ENCODE measurements at regions not wholly inside any gene's neighbourhood (a gene's known extent, or its start where the extent isn't known, plus 50 kb on each side); places are given as distances from the start of the nearest gene placed in this dataset.

- Mint-ChIP-seq H3K36me3 (no peaks in the 10 kb centered on the region), H3K9me3 (peaks cover 2 to 6% of the 10 kb centered on the region in 2 donors), H3K27ac (no peak overlapping the region), H3K4me1 (no peaks in the 10 kb centered on the region), H3K4me3 (no peak overlapping the region), H3K27me3 (ENCODE audit: low read depth in 2 of 2) (no peaks in the 10 kb centered on the region)
- H3K27ac ChIP-seq (ENCODE audit: low read length), result no peak overlapping the region
- H3K9me3 ChIP-seq (ENCODE audit: control insufficient read depth, insufficient read depth, low read length), result no peaks in the 10 kb centered on the region
- no peak for DNase-seq
- intact Hi-C loops (cut with micrococcal nuclease), result no loop called here
- ATAC-seq, result no peak
- TF ChIP-seq CTCF (IDR thresholded peaks at IDR 0.05), result no peak
- 47% methylated on average over 2 of the region's 2 CpGs for WGBS (ENCODE audit: insufficient coverage)
- H3K36me3 ChIP-seq (ENCODE audit: control insufficient read depth, insufficient read depth, low read length), result no peaks in the 10 kb centered on the region
- H3K4me3 ChIP-seq (ENCODE audit: low read length), result no peak overlapping the region
- no peaks in the 10 kb centered on the region for H3K4me1 ChIP-seq (ENCODE audit: control insufficient read depth, insufficient read depth, low read length)
- no peaks in the 10 kb centered on the region for H3K27me3 ChIP-seq (ENCODE audit: control insufficient read depth, insufficient read depth, low read length)
Measured at GRCh38 chr3:5731100-5731499, 543.6 kb downstream of the EDEM1 start.

- H3K27me3 ChIP-seq (ENCODE audit: control insufficient read depth, insufficient read depth, low read length), result no peaks in the 10 kb centered on the region
- peaks cover 2 to 6% of the 10 kb centered on the region in 2 donors for H3K9me3 Mint-ChIP-seq
- H3K9me3 ChIP-seq (ENCODE audit: control insufficient read depth, insufficient read depth, low read length), result no peaks in the 10 kb centered on the region
- H3K4me3 Mint-ChIP-seq, result no peak overlapping the region
- H3K36me3 Mint-ChIP-seq, result no peaks in the 10 kb centered on the region
- H3K27ac ChIP-seq (ENCODE audit: low read length), result no peak overlapping the region
- no peaks in the 10 kb centered on the region for H3K36me3 ChIP-seq (ENCODE audit: control insufficient read depth, insufficient read depth, low read length)
- no peak for ATAC-seq
- intact Hi-C loops (cut with micrococcal nuclease), result no loop called here
- no peak for TF ChIP-seq CTCF (IDR thresholded peaks at IDR 0.05)
- no peak overlapping the region for H3K4me3 ChIP-seq (ENCODE audit: low read length)
- no peaks in the 10 kb centered on the region for H3K27me3 Mint-ChIP-seq (ENCODE audit: low read depth in 2 of 2)
- no peak overlapping the region for H3K27ac Mint-ChIP-seq
- WGBS (ENCODE audit: insufficient coverage), result no CpG with 5 or more reads among the region's 2 CpGs
- DNase-seq, result no peak
- no peaks in the 10 kb centered on the region for H3K4me1 ChIP-seq (ENCODE audit: control insufficient read depth, insufficient read depth, low read length)
- no peaks in the 10 kb centered on the region for H3K4me1 Mint-ChIP-seq
Measured at GRCh38 chr3:5732081-5732480, 544.6 kb downstream of the EDEM1 start.

GRCh38 chr3:5733995-5734394 is 546.5 kb downstream of the EDEM1 start:
- no peak overlapping the region for H3K4me3 ChIP-seq (ENCODE audit: low read length)
- no peaks in the 10 kb centered on the region for H3K27me3 Mint-ChIP-seq (ENCODE audit: low read depth in 2 of 2)
- no peaks in the 10 kb centered on the region for H3K4me1 ChIP-seq (ENCODE audit: control insufficient read depth, insufficient read depth, low read length)
- intact Hi-C loops (cut with micrococcal nuclease), result no loop called here
- ATAC-seq (no peak), DNase-seq (no peak)
- no peaks in the 10 kb centered on the region for H3K36me3 Mint-ChIP-seq
- no peaks in the 10 kb centered on the region for H3K27me3 ChIP-seq (ENCODE audit: control insufficient read depth, insufficient read depth, low read length)
- H3K9me3 ChIP-seq (ENCODE audit: control insufficient read depth, insufficient read depth, low read length), result no peaks in the 10 kb centered on the region
- H3K4me3 Mint-ChIP-seq, result no peak overlapping the region
- H3K36me3 ChIP-seq (ENCODE audit: control insufficient read depth, insufficient read depth, low read length), result no peaks in the 10 kb centered on the region
- no peak for TF ChIP-seq CTCF (IDR thresholded peaks at IDR 0.05)
- H3K9me3 Mint-ChIP-seq, result peaks cover 3% of the 10 kb centered on the region in 2 donors
- no peaks in the 10 kb centered on the region for H3K4me1 Mint-ChIP-seq
- H3K27ac ChIP-seq (ENCODE audit: low read length), result no peak overlapping the region
- WGBS (ENCODE audit: insufficient coverage), result 85% methylated on average over 4 of the region's 4 CpGs
- no peak overlapping the region for H3K27ac Mint-ChIP-seq

- no peak for DNase-seq
- no peaks in the 10 kb centered on the region for H3K4me1 ChIP-seq (ENCODE audit: control insufficient read depth, insufficient read depth, low read length)
- no peak for ATAC-seq
- no peak for TF ChIP-seq CTCF (IDR thresholded peaks at IDR 0.05)
- Mint-ChIP-seq H3K27me3 (ENCODE audit: low read depth in 2 of 2) (no peaks in the 10 kb centered on the region), H3K36me3 (no peaks in the 10 kb centered on the region), H3K4me1 (no peaks in the 10 kb centered on the region), H3K4me3 (no peak overlapping the region), H3K9me3 (peaks cover 3 to 5% of the 10 kb centered on the region in 2 donors), H3K27ac (no peak overlapping the region)
- H3K36me3 ChIP-seq (ENCODE audit: control insufficient read depth, insufficient read depth, low read length), result no peaks in the 10 kb centered on the region
- intact Hi-C loops (cut with micrococcal nuclease), result no loop called here
- H3K27ac ChIP-seq (ENCODE audit: low read length), result no peak overlapping the region
- WGBS (ENCODE audit: insufficient coverage), result 97% methylated on average over 3 of the region's 6 CpGs
- no peak overlapping the region for H3K4me3 ChIP-seq (ENCODE audit: low read length)
- H3K9me3 ChIP-seq (ENCODE audit: control insufficient read depth, insufficient read depth, low read length), result no peaks in the 10 kb centered on the region
- no peaks in the 10 kb centered on the region for H3K27me3 ChIP-seq (ENCODE audit: control insufficient read depth, insufficient read depth, low read length)
Measured at GRCh38 chr3:5735896-5736295, 548.4 kb downstream of the EDEM1 start.

All from natural killer cell (primary cell).